ENCODE measurements at regions not wholly inside any gene's neighbourhood (a gene's known extent, or its start where the extent isn't known, plus 50 kb on each side); places are given as distances from the start of the nearest gene placed in this dataset.

- Mint-ChIP-seq H3K36me3 (ENCODE audit: low read depth) (no peaks in the 10 kb centered on the region), H3K9me3 (ENCODE audit: low read depth) (no peaks in the 10 kb centered on the region), H3K27me3 (no peaks in the 10 kb centered on the region), H3K27ac (no peak overlapping the region), H3K4me3 (no peak overlapping the region), H3K4me1 (no peaks in the 10 kb centered on the region)
- ATAC-seq (no peak), DNase-seq (no peak)
- POLR2A ChIA-PET, result no interaction called here
- CTCF ChIA-PET, result no interaction called here
- intact Hi-C loops (cut with DNase I, micrococcal nuclease), result no loop called here
Observed at GRCh38 chr15:87591042-87591441, 665.5 kb downstream of the NTRK3 start.

- H3K27me3 Mint-ChIP-seq, result no peaks in the 10 kb centered on the region
- no peaks in the 10 kb centered on the region for H3K9me3 Mint-ChIP-seq (ENCODE audit: low read depth)
- ATAC-seq (no peak), DNase-seq (no peak)
- H3K4me3 Mint-ChIP-seq, result no peak overlapping the region
- H3K4me1 Mint-ChIP-seq, result no peaks in the 10 kb centered on the region
- H3K36me3 Mint-ChIP-seq (ENCODE audit: low read depth), result no peaks in the 10 kb centered on the region
- CTCF ChIA-PET, result interaction anchor here (0.7 kb wide), 1 partner anchor 460 kb away, joined by 3 read pairs; no protein-coding TSS in a partner anchor
- POLR2A ChIA-PET, result no interaction called here
- no peak overlapping the region for H3K27ac Mint-ChIP-seq
- intact Hi-C loops (cut with DNase I, micrococcal nuclease), result loop anchor here in 1 of 2 experiments (10.0 kb wide), 1 partner anchor 56 kb away; no protein-coding TSS in a partner anchor
Observed at GRCh38 chr15:87589134-87589533, 667.4 kb downstream of the NTRK3 start.

GRCh38 chr15:87582169-87582568 lies 674.4 kb downstream of the NTRK3 start:
- Mint-ChIP-seq H3K4me1 (no peaks in the 10 kb centered on the region), H3K27ac (no peak overlapping the region)

GRCh38 chr15:87579537-87579936 lies 677.0 kb downstream of the NTRK3 start:
- CTCF ChIA-PET, result no interaction called here
- no peaks in the 10 kb centered on the region for H3K4me1 Mint-ChIP-seq
- H3K9me3 Mint-ChIP-seq (ENCODE audit: low read depth), result no peaks in the 10 kb centered on the region
- no peak overlapping the region for H3K4me3 Mint-ChIP-seq
- H3K27me3 Mint-ChIP-seq, result peaks cover 2% of the 10 kb centered on the region
- intact Hi-C loops (cut with DNase I, micrococcal nuclease), result no loop called here
- H3K36me3 Mint-ChIP-seq (ENCODE audit: low read depth), result no peaks in the 10 kb centered on the region
- POLR2A ChIA-PET, result no interaction called here
- ATAC-seq (no peak), DNase-seq (no peak)
- H3K27ac Mint-ChIP-seq, result no peak overlapping the region

More at GRCh38 chr15:87582169-87582568, 674.4 kb downstream of the NTRK3 start:
- ChIA-PET CTCF (no interaction called here), POLR2A (no interaction called here)
- DNase-seq, result no peak
- H3K4me3 Mint-ChIP-seq, result no peak overlapping the region
- H3K27me3 Mint-ChIP-seq, result no peaks in the 10 kb centered on the region
- H3K9me3 Mint-ChIP-seq (ENCODE audit: low read depth), result no peaks in the 10 kb centered on the region
- H3K36me3 Mint-ChIP-seq (ENCODE audit: low read depth), result no peaks in the 10 kb centered on the region
- intact Hi-C loops (cut with DNase I, micrococcal nuclease), result loop anchor here in 1 of 2 experiments (10.0 kb wide), 1 partner anchor 63 kb away; no protein-coding TSS in a partner anchor
- no peak for ATAC-seq

- DNase-seq (no peak), ATAC-seq (no peak)
- Mint-ChIP-seq H3K4me1 (no peaks in the 10 kb centered on the region), H3K9me3 (ENCODE audit: low read depth) (no peaks in the 10 kb centered on the region), H3K36me3 (ENCODE audit: low read depth) (no peaks in the 10 kb centered on the region), H3K27ac (no peak overlapping the region), H3K4me3 (no peak overlapping the region), H3K27me3 (peaks cover 2% of the 10 kb centered on the region)
- ChIA-PET POLR2A (no interaction called here), CTCF (interaction anchor here (0.5 kb wide), 1 partner anchor 732 kb away, joined by 3 read pairs; no protein-coding TSS in a partner anchor)
- intact Hi-C loops (cut with DNase I, micrococcal nuclease), result no loop called here
Observed at GRCh38 chr15:87578776-87579175, 677.8 kb downstream of the NTRK3 start.

GRCh38 chr15:87577336-87577735 lies 679.2 kb downstream of the NTRK3 start:
- Mint-ChIP-seq H3K9me3 (ENCODE audit: low read depth) (no peaks in the 10 kb centered on the region), H3K27ac (no peak overlapping the region), H3K36me3 (ENCODE audit: low read depth) (no peaks in the 10 kb centered on the region), H3K27me3 (peaks cover 2% of the 10 kb centered on the region), H3K4me3 (no peak overlapping the region), H3K4me1 (no peaks in the 10 kb centered on the region)
- intact Hi-C loops (cut with DNase I, micrococcal nuclease), result no loop called here
- DNase-seq, result no peak
- ChIA-PET CTCF (no interaction called here), POLR2A (no interaction called here)
- no peak for ATAC-seq

- ATAC-seq (no peak), DNase-seq (no peak)
- peaks cover 2% of the 10 kb centered on the region for H3K27me3 Mint-ChIP-seq
- no peaks in the 10 kb centered on the region for H3K9me3 Mint-ChIP-seq (ENCODE audit: low read depth)
- H3K4me3 Mint-ChIP-seq, result no peak overlapping the region
- H3K27ac Mint-ChIP-seq, result no peak overlapping the region
- no peaks in the 10 kb centered on the region for H3K36me3 Mint-ChIP-seq (ENCODE audit: low read depth)
- intact Hi-C loops (cut with DNase I, micrococcal nuclease), result no loop called here
- H3K4me1 Mint-ChIP-seq, result no peaks in the 10 kb centered on the region
- ChIA-PET CTCF (no interaction called here), POLR2A (no interaction called here)
Observed at GRCh38 chr15:87576486-87577176, 679.9 kb downstream of the NTRK3 start.

- peaks cover 2% of the 10 kb centered on the region for H3K27me3 Mint-ChIP-seq
- intact Hi-C loops (cut with DNase I, micrococcal nuclease), result no loop called here
- ATAC-seq, result no peak
- no peak overlapping the region for H3K27ac Mint-ChIP-seq
- H3K9me3 Mint-ChIP-seq (ENCODE audit: low read depth), result no peaks in the 10 kb centered on the region
- H3K36me3 Mint-ChIP-seq (ENCODE audit: low read depth), result no peaks in the 10 kb centered on the region
- H3K4me1 Mint-ChIP-seq, result no peaks in the 10 kb centered on the region
- no peak for DNase-seq
- CTCF ChIA-PET, result no interaction called here
- no peak overlapping the region for H3K4me3 Mint-ChIP-seq
- POLR2A ChIA-PET, result no interaction called here
Observed at GRCh38 chr15:87575896-87576473, 680.6 kb downstream of the NTRK3 start.

- no peak for DNase-seq
- POLR2A ChIA-PET, result no interaction called here
- H3K27ac Mint-ChIP-seq, result no peak overlapping the region
- H3K36me3 Mint-ChIP-seq (ENCODE audit: low read depth), result no peaks in the 10 kb centered on the region
- ATAC-seq, result no peak
- H3K4me3 Mint-ChIP-seq, result no peak overlapping the region
- H3K4me1 Mint-ChIP-seq, result peaks cover 4% of the 10 kb centered on the region
- intact Hi-C loops (cut with DNase I, micrococcal nuclease), result no loop called here
- no peaks in the 10 kb centered on the region for H3K9me3 Mint-ChIP-seq (ENCODE audit: low read depth)
- CTCF ChIA-PET, result no interaction called here
- H3K27me3 Mint-ChIP-seq, result peaks cover 2% of the 10 kb centered on the region
Observed at GRCh38 chr15:87573534-87573933, 683.0 kb downstream of the NTRK3 start.

GRCh38 chr15:87573039-87573438 lies 683.5 kb downstream of the NTRK3 start:
- DNase-seq (no peak), ATAC-seq (no peak)
- no peaks in the 10 kb centered on the region for H3K36me3 Mint-ChIP-seq (ENCODE audit: low read depth)
- intact Hi-C loops (cut with DNase I, micrococcal nuclease), result no loop called here
- POLR2A ChIA-PET, result no interaction called here
- no peak overlapping the region for H3K27ac Mint-ChIP-seq
- CTCF ChIA-PET, result no interaction called here
- peaks cover 2% of the 10 kb centered on the region for H3K27me3 Mint-ChIP-seq
- H3K9me3 Mint-ChIP-seq (ENCODE audit: low read depth), result no peaks in the 10 kb centered on the region
- peaks cover 4% of the 10 kb centered on the region for H3K4me1 Mint-ChIP-seq
- H3K4me3 Mint-ChIP-seq, result no peak overlapping the region

- POLR2A ChIA-PET, result no interaction called here
- Mint-ChIP-seq H3K4me1 (peaks cover 4% of the 10 kb centered on the region), H3K27ac (no peak overlapping the region), H3K27me3 (peaks cover 2% of the 10 kb centered on the region), H3K4me3 (no peak overlapping the region), H3K36me3 (ENCODE audit: low read depth) (no peaks in the 10 kb centered on the region), H3K9me3 (ENCODE audit: low read depth) (no peaks in the 10 kb centered on the region)
- intact Hi-C loops (cut with DNase I, micrococcal nuclease), result no loop called here
- CTCF ChIA-PET, result no interaction called here
- ATAC-seq (no peak), DNase-seq (no peak)
Observed at GRCh38 chr15:87572381-87572910, 684.1 kb downstream of the NTRK3 start.

- H3K27ac Mint-ChIP-seq, result no peak overlapping the region
- H3K9me3 Mint-ChIP-seq (ENCODE audit: low read depth), result no peaks in the 10 kb centered on the region
- no peaks in the 10 kb centered on the region for H3K36me3 Mint-ChIP-seq (ENCODE audit: low read depth)
- H3K4me3 Mint-ChIP-seq, result no peak overlapping the region
- ChIA-PET CTCF (no interaction called here), POLR2A (no interaction called here)
- H3K4me1 Mint-ChIP-seq, result peaks cover 4% of the 10 kb centered on the region
- no peaks in the 10 kb centered on the region for H3K27me3 Mint-ChIP-seq
- DNase-seq (no peak), ATAC-seq (no peak)
- intact Hi-C loops (cut with DNase I, micrococcal nuclease), result no loop called here
Observed at GRCh38 chr15:87570206-87570605, 686.3 kb downstream of the NTRK3 start.
